Effector memory CD8-positive, alpha-beta T cell (primary cell): ENCODE measurements at regions not wholly inside any gene's neighbourhood (a gene's known extent, or its start where the extent isn't known, plus 50 kb on each side); places are given as distances from the start of the nearest gene placed in this dataset.
"Not testable (repeated sequence)": the region's sequence is repeated elsewhere in the genome, so short reads cannot be mapped to it uniquely, and the experiment has no call there.

Source experiments
- ATAC-seq: fragments of 150-1000 bp; cut with Tn5 transposase; replicated peaks from 2 replicates; pipeline ENCODE4 v1.10.0; 2021; ENCODE audit warnings: mild to moderate bottlenecking, moderate library complexity
- DNase-seq, 3 experiments: peaks; one replicate each; pipeline ENCODE4 v3.0.0; 2021
- H3K27ac Mint-ChIP-seq, 2 donors: one replicate each; pipeline ENCODE4 v1.8.0; 2022; ENCODE audit warnings: mild to moderate bottlenecking in 2 of 2, mixed read lengths in 2 of 2, moderate library complexity in 2 of 2
- H3K27me3 Mint-ChIP-seq, 2 donors: one replicate each; pipeline ENCODE4 v1.8.0; 2022; ENCODE audit warnings: mixed read lengths in 2 of 2
- H3K36me3 Mint-ChIP-seq: one replicate; pipeline ENCODE4 v1.8.0; 2022; ENCODE audit warnings: mild to moderate bottlenecking, moderate library complexity, mixed read lengths; ENCODE audit not compliant: insufficient read depth
- H3K4me1 Mint-ChIP-seq, 2 donors: one replicate each; pipeline ENCODE4 v1.8.0; 2022; ENCODE audit warnings: low read depth in 2 of 2, mixed read lengths in 2 of 2
- H3K4me3 Mint-ChIP-seq, 2 donors: one replicate each; pipeline ENCODE4 v1.8.0; 2022; ENCODE audit warnings: mild to moderate bottlenecking in 2 of 2, mixed read lengths in 2 of 2, moderate library complexity in 2 of 2
- H3K9me3 Mint-ChIP-seq, 2 donors: one replicate each; pipeline ENCODE4 v1.8.0; 2022; ENCODE audit warnings: mixed read lengths in 2 of 2

DNA sequence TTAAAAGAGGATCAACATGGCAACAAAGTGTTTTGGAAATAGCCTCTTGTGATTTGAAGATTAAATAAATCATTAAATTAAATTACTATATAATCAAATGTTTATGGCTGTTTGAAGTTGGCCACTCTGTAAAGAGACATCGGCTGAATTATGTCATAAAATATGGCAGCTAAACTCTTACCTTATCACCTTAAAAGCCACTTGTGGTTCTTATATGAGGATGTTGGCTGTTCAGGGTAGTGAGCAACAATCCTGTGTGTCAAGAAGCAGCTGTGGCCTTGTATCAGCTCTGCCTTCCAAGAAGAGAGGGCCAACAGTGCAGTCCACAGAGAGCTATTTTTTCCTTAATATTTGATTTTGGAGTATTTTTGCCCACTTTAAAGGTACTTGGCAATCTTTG, 113.4 kb upstream of the CDK6 start:
- DNase-seq (no peak), ATAC-seq (no peak)
- no peak overlapping the region for H3K27ac Mint-ChIP-seq
- H3K4me1 Mint-ChIP-seq, result no peaks in the 10 kb centered on the region
- no peaks in the 10 kb centered on the region for H3K27me3 Mint-ChIP-seq
- no peaks in the 10 kb centered on the region for H3K36me3 Mint-ChIP-seq
- no peak overlapping the region for H3K4me3 Mint-ChIP-seq
- no peaks in the 10 kb centered on the region for H3K9me3 Mint-ChIP-seq

GRCh38 chr7:92945840-92946239, 109.5 kb upstream of the CDK6 start:
- Mint-ChIP-seq H3K4me1 (no peaks in the 10 kb centered on the region), H3K9me3 (no peaks in the 10 kb centered on the region), H3K27ac (no peak overlapping the region), H3K4me3 (no peak overlapping the region), H3K36me3 (no peaks in the 10 kb centered on the region), H3K27me3 (no peaks in the 10 kb centered on the region)
- DNase-seq (no peak), ATAC-seq (no peak)

DNA sequence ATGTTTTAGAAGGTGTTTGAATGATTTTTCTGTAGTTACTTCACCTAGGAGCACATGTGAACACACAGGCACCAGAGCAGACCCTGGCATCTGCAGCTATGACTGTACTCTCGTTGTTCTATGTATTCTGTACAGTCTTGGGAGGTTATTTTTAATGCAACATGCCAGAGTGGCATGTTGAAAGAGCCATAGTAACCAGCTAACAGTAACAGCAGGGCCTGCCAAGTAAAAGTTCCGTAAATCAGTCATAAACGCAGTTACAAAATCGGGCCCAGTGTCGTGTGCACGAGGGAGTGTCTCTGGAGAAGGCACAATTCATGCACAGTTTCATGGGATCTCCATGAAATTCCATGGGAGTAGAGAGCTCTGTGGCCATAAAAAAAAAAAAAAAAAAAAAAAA, 108.3 kb upstream of the CDK6 start:
- H3K27ac Mint-ChIP-seq, result no peak overlapping the region

DNA sequence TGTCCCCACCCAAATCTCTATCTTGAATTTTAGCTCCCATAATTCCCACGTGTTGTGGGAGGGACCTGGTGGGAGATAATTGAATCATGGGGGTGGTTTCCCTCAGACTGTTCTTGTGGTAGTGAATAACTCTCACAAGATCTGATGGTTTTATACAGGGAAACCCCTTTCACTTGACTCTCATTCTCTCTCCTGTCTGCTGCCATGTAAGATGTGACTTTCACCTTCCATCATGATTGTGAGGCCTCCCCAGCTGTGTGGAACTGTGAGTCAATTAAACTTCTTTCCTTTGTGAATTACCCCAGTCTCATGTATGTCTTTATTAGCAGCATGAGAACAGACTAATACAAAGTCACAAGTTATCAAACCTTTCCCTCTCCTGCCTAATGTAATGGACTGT, 106.3 kb upstream of the CDK6 start:
- not testable (repeated sequence) for DNase-seq, H3K27ac Mint-ChIP-seq, H3K4me3 Mint-ChIP-seq, H3K9me3 Mint-ChIP-seq, H3K36me3 Mint-ChIP-seq, ATAC-seq, H3K4me1 Mint-ChIP-seq
- H3K27me3 Mint-ChIP-seq, result peaks cover 0 to 20% of the 10 kb centered on the region in 2 donors

More for the DNA sequence above, 108.3 kb upstream of the CDK6 start:
- peaks cover 0 to 6% of the 10 kb centered on the region in 2 donors for H3K27me3 Mint-ChIP-seq
- H3K4me3 Mint-ChIP-seq, result no peak overlapping the region
- no peaks in the 10 kb centered on the region for H3K36me3 Mint-ChIP-seq
- no peaks in the 10 kb centered on the region for H3K4me1 Mint-ChIP-seq
- ATAC-seq, result no peak
- H3K9me3 Mint-ChIP-seq, result peaks cover 4 to 5% of the 10 kb centered on the region in 2 donors
- DNase-seq, result no peak

DNA sequence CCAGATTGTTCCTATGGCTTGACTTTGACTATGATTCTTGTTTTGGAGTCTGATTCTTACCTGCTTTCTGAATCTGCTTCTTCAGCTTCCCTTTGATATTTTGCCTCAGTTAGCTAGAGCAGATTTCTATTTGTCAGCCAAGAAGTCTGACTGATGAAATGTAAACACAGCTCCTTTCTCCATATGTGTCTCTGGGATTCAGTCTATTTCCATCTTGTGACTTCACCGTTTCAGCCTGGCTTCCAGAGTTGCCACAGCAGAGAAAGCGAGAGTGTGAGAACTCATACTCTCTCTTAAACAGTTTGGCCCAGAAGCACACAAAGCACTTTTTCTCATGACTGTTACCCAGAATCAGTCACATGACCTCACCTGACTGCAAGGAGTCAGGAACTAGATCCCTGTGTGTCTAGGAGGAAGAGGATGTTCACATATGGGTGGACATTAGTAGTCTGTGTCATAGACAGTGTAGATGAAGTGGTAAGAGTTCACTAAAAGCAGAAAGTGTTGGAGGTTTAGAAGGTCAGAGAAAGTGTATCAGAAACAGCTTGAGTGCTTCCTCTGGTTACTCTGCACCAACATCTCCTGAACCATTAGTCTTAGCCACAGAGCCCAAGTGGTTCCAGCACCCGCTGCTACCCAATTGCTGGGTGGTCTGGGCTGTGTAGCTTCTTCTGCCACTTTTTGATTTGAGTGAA, 103.4 kb upstream of the CDK6 start:
- no peak overlapping the region for H3K27ac Mint-ChIP-seq
- ATAC-seq (no peak), DNase-seq (no peak)
- peaks cover 7 to 8% of the 10 kb centered on the region in 2 donors for H3K9me3 Mint-ChIP-seq
- no peaks in the 10 kb centered on the region for H3K4me1 Mint-ChIP-seq
- H3K27me3 Mint-ChIP-seq, result peaks cover 0 to 20% of the 10 kb centered on the region in 2 donors
- H3K36me3 Mint-ChIP-seq, result no peaks in the 10 kb centered on the region
- H3K4me3 Mint-ChIP-seq, result no peak overlapping the region

GRCh38 chr7:92934096-92934495, 97.7 kb upstream of the CDK6 start:
- no peak overlapping the region for H3K27ac Mint-ChIP-seq
- no peaks in the 10 kb centered on the region for H3K4me1 Mint-ChIP-seq
- peaks cover 0 to 10% of the 10 kb centered on the region in 2 donors for H3K27me3 Mint-ChIP-seq
- no peaks in the 10 kb centered on the region for H3K36me3 Mint-ChIP-seq
- H3K4me3 Mint-ChIP-seq, result no peak overlapping the region
- H3K9me3 Mint-ChIP-seq, result no peaks in the 10 kb centered on the region
- ATAC-seq (no peak), DNase-seq (no peak)

GRCh38 chr7:92932450-92932849, 96.1 kb upstream of the CDK6 start:
- DNase-seq (no peak), ATAC-seq (no peak)
- no peaks in the 10 kb centered on the region for H3K4me1 Mint-ChIP-seq
- H3K36me3 Mint-ChIP-seq, result no peaks in the 10 kb centered on the region
- no peaks in the 10 kb centered on the region for H3K9me3 Mint-ChIP-seq
- H3K27ac Mint-ChIP-seq, result no peak overlapping the region
- no peak overlapping the region for H3K4me3 Mint-ChIP-seq
- H3K27me3 Mint-ChIP-seq, result peaks cover under 1 to 6% of the 10 kb centered on the region in 2 donors

- Mint-ChIP-seq H3K36me3 (no peaks in the 10 kb centered on the region), H3K27me3 (peaks cover 11 to 19% of the 10 kb centered on the region in 2 donors), H3K4me3 (no peak overlapping the region), H3K27ac (no peak overlapping the region), H3K9me3 (no peaks in the 10 kb centered on the region), H3K4me1 (no peaks in the 10 kb centered on the region)
- DNase-seq (no peak), ATAC-seq (no peak)
Observed at GRCh38 chr7:92930404-92930803, 94.0 kb upstream of the CDK6 start.

- no peak overlapping the region for H3K27ac Mint-ChIP-seq
- H3K27me3 Mint-ChIP-seq, result peaks cover 15 to 25% of the 10 kb centered on the region in 2 donors
- DNase-seq, result no peak
- no peak overlapping the region for H3K4me3 Mint-ChIP-seq
- H3K9me3 Mint-ChIP-seq, result no peaks in the 10 kb centered on the region
- no peaks in the 10 kb centered on the region for H3K4me1 Mint-ChIP-seq
- no peak for ATAC-seq
- no peaks in the 10 kb centered on the region for H3K36me3 Mint-ChIP-seq
Observed at GRCh38 chr7:92926697-92927044, 90.3 kb upstream of the CDK6 start.

DNA sequence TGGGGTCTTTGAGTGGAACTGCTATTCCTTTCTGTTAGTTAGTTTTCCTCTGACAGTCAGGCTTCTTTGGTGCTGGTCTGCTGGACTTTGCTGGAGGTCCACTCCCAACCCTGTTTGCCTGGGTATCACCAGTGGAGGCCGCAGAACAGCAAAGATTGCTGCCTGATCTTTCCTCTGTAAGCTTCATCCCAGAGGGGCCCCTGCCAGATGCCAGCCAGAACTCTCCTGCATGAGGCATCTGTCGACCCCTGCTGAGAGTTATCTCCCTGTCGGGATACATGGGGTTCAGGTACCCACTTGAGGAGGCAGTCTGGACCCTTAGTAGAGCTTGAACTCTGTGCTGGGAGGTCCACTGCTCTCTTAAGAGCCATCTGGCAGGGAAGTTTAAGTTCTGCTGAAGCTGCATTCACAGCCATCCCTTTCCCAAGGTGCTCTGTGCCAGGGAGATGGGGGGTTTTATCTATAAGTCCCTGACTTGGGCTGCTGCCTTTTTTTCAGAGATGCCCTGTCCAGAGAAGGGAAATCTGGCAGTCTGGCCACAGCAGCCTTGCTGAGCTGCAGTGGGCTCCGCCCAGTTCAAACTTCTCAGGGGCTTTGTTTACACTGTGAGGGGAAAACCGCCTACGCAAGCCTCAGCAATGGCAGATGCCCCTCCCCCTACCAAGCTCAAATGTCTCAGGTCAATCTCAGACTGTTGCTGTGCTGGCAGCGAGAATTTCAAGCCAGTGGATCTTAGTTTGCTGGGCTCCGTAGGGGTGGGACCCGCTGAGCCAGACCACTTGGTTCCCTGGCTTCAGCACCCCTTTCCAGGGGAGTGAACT, 89.7 kb upstream of the CDK6 start:
- DNase-seq (no peak), ATAC-seq (no peak)
- H3K27me3 Mint-ChIP-seq, result peaks cover 15 to 25% of the 10 kb centered on the region in 2 donors
- H3K27ac Mint-ChIP-seq, result no peak overlapping the region
- H3K4me3 Mint-ChIP-seq, result no peak overlapping the region
- H3K4me1 Mint-ChIP-seq, result no peaks in the 10 kb centered on the region
- no peaks in the 10 kb centered on the region for H3K36me3 Mint-ChIP-seq
- H3K9me3 Mint-ChIP-seq, result no peaks in the 10 kb centered on the region

DNA sequence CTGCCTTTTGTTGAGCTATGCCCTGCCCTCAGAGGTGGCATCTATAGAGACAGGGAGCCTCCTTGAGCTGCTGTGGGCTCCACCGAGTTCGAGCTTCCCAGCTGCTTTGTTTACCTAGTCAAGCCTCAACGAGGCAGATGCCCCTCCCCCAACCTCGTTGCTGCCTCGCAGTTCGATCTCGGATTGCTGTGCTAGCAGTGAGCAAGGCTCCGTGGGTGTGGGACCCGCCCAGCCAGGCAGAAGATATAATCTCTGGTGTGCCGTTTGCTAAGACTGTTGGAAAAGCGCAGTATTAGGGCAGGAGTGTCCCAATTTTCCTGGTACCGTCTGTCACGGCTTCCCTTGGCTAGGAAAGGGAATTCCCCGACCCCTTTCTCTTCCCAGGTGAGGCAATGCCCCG, 88.4 kb upstream of the CDK6 start:
- Mint-ChIP-seq H3K36me3 (no peaks in the 10 kb centered on the region), H3K4me3 (no peak overlapping the region), H3K27me3 (peaks cover 15 to 25% of the 10 kb centered on the region in 2 donors), H3K9me3 (no peaks in the 10 kb centered on the region), H3K4me1 (no peaks in the 10 kb centered on the region), H3K27ac (no peak overlapping the region)
- DNase-seq (no peak), ATAC-seq (no peak)

- ATAC-seq, result no peak
- Mint-ChIP-seq H3K4me3 (no peak overlapping the region), H3K36me3 (no peaks in the 10 kb centered on the region), H3K27me3 (no peaks in the 10 kb centered on the region), H3K4me1 (no peaks in the 10 kb centered on the region), H3K9me3 (no peaks in the 10 kb centered on the region), H3K27ac (no peak overlapping the region)
- DNase-seq, result no peak
Observed at GRCh38 chr7:92917230-92917629, 80.9 kb upstream of the CDK6 start.

- Mint-ChIP-seq H3K27me3 (no peaks in the 10 kb centered on the region), H3K36me3 (no peaks in the 10 kb centered on the region), H3K27ac (no peak overlapping the region), H3K4me3 (no peak overlapping the region), H3K4me1 (no peaks in the 10 kb centered on the region), H3K9me3 (no peaks in the 10 kb centered on the region)
- DNase-seq (no peak), ATAC-seq (no peak)
Observed at GRCh38 chr7:92916770-92917224, 80.4 kb upstream of the CDK6 start.

DNA sequence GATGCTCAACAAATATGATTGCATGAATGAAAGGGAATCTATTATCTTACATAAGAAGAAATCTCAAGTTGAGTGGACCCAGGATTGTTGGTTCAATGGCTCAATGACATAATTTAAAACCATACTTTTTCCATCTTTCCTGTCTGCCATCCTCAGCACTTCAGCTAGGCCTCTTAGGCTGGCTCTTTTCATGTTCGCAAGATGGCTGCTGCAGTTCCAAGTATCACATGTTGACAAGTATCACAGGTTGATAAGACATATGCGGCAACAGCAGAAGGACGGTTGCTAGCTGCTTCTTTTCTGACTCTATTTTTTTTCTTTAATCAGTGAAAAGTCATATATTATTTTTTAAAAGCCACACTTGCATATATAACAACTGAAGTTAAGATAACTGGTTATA, 79.0 kb upstream of the CDK6 start:
- H3K36me3 Mint-ChIP-seq, result no peaks in the 10 kb centered on the region
- DNase-seq (no peak), ATAC-seq (no peak)
- H3K4me1 Mint-ChIP-seq, result no peaks in the 10 kb centered on the region
- no peak overlapping the region for H3K27ac Mint-ChIP-seq
- no peaks in the 10 kb centered on the region for H3K27me3 Mint-ChIP-seq
- H3K4me3 Mint-ChIP-seq, result no peak overlapping the region
- H3K9me3 Mint-ChIP-seq, result no peaks in the 10 kb centered on the region
